GM18951 (cell line): ENCODE measurements at regions not wholly inside any gene's neighbourhood (a gene's known extent, or its start where the extent isn't known, plus 50 kb on each side); places are given as distances from the start of the nearest gene placed in this dataset.

Experiments used
- POLR2A ChIP-seq: IDR thresholded peaks from 4 replicates; pipeline ENCODE4 v1.6.1; 2011; ENCODE audit warnings: mild to moderate bottlenecking; ENCODE audit not compliant: insufficient read length, insufficient read depth; ENCODE audit errors: extremely low read depth
- in situ Hi-C: fragments of 300-500 bp; cut with MboI; formaldehyde crosslinking; loops from one replicate; pipeline ENCODE4 v1.12.0; 2022; ENCODE audit warnings: low sequenced_read_pairs, mixed read lengths, inconsistent platforms; ENCODE audit not compliant: unreplicated experiment

- in situ Hi-C loops: no loop called here
- no peak for TF ChIP-seq POLR2A
These were observed 362.5 kb downstream of the GPR37 start for GRCh38 chr7:124403112-124403511.

GRCh38 chr7:124399941-124400340 lies 365.7 kb downstream of the GPR37 start:
- no peak for TF ChIP-seq POLR2A
- in situ Hi-C loops: no loop called here

GRCh38 chr7:124398937-124399552 lies 366.2 kb upstream of the TMEM229A start:
- TF ChIP-seq POLR2A: no peak
- in situ Hi-C loops: no loop called here

GRCh38 chr7:124397134-124397533 lies 364.3 kb upstream of the TMEM229A start:
- in situ Hi-C loops: no loop called here
- TF ChIP-seq POLR2A: no peak

GRCh38 chr7:124390301-124390700 lies 357.4 kb upstream of the TMEM229A start:
- in situ Hi-C loops: no loop called here
- TF ChIP-seq POLR2A: no peak

GRCh38 chr7:124388751-124389150 lies 355.9 kb upstream of the TMEM229A start:
- in situ Hi-C loops: no loop called here
- no peak for TF ChIP-seq POLR2A

- in situ Hi-C loops: no loop called here
- no peak for TF ChIP-seq POLR2A
These were observed 354.2 kb upstream of the TMEM229A start for GRCh38 chr7:124387056-124387455.

GRCh38 chr7:124379296-124379695 lies 346.4 kb upstream of the TMEM229A start:
- TF ChIP-seq POLR2A: no peak
- in situ Hi-C loops: no loop called here

- no peak for TF ChIP-seq POLR2A
- in situ Hi-C loops: no loop called here
These were observed 343.2 kb upstream of the TMEM229A start for GRCh38 chr7:124376111-124376510.

- in situ Hi-C loops: no loop called here
- TF ChIP-seq POLR2A: no peak
These were observed 342.5 kb upstream of the TMEM229A start for GRCh38 chr7:124375391-124375790.

GRCh38 chr7:124369310-124369709 lies 336.4 kb upstream of the TMEM229A start:
- TF ChIP-seq POLR2A: no peak
- in situ Hi-C loops: no loop called here

- TF ChIP-seq POLR2A: no peak
- in situ Hi-C loops: no loop called here
These were observed 333.3 kb upstream of the TMEM229A start for GRCh38 chr7:124366118-124366517.

- in situ Hi-C loops: no loop called here
- no peak for TF ChIP-seq POLR2A
These were observed 331.4 kb upstream of the TMEM229A start for GRCh38 chr7:124364283-124364682.

- TF ChIP-seq POLR2A: no peak
- in situ Hi-C loops: no loop called here
These were observed 321.3 kb upstream of the TMEM229A start for GRCh38 chr7:124354201-124354600.

GRCh38 chr7:124351950-124352349 lies 319.1 kb upstream of the TMEM229A start:
- no peak for TF ChIP-seq POLR2A
- in situ Hi-C loops: no loop called here
